Smooth muscle cell (in vitro differentiated cells): ENCODE measurements at regions not wholly inside any gene's neighbourhood (a gene's known extent, or its start where the extent isn't known, plus 50 kb on each side); places are given as distances from the start of the nearest gene placed in this dataset.

Experiments
- DNase-seq: peaks from one replicate; lab custom pipeline; 2025; ENCODE audit not compliant: unreplicated experiment; lab: John Stamatoyannopoulos, UW
- H2AFZ ChIP-seq: fragments of 200-600 bp; sonication (generic); 2 replicates; pipeline ENCODE4 v1.6.0; 2016; ENCODE audit warnings: antibody characterized with exemption, low read depth, mild to moderate bottlenecking
- H3F3A ChIP-seq: fragments of 200-600 bp; sonication (generic); 2 replicates; pipeline ENCODE4 v1.6.0; 2017; ENCODE audit warnings: antibody characterized with exemption, low read depth
- H3K27ac ChIP-seq: fragments of 200-600 bp; sonication (generic); 2 replicates; pipeline ENCODE4 v1.5.1; 2016; ENCODE audit warnings: low read depth, mild to moderate bottlenecking
- H3K27me3 ChIP-seq: fragments of 200-600 bp; sonication (generic); 2 replicates; pipeline ENCODE4 v1.6.1; 2016; ENCODE audit warnings: low read depth, mild to moderate bottlenecking
- H3K36me3 ChIP-seq: fragments of 200-600 bp; sonication (generic); 2 replicates; pipeline ENCODE4 v1.5.1; 2016; ENCODE audit warnings: low read depth
- H3K4me1 ChIP-seq: fragments of 200-600 bp; sonication (generic); 2 replicates; pipeline ENCODE4 v1.5.1; 2016; ENCODE audit warnings: low read depth
- H3K4me2 ChIP-seq: fragments of 200-600 bp; sonication (generic); 2 replicates; pipeline ENCODE4 v1.6.0; 2016; ENCODE audit warnings: mild to moderate bottlenecking
- H3K4me3 ChIP-seq: fragments of 200-600 bp; sonication (generic); 2 replicates; pipeline ENCODE4 v1.5.1; 2016; ENCODE audit warnings: mild to moderate bottlenecking
- H3K79me2 ChIP-seq: fragments of 200-600 bp; sonication (generic); 2 replicates; pipeline ENCODE4 v1.6.0; 2016; ENCODE audit warnings: low read depth, mild to moderate bottlenecking
- H3K9ac ChIP-seq: fragments of 200-600 bp; sonication (generic); 2 replicates; pipeline ENCODE4 v1.6.0; 2016; ENCODE audit warnings: low read depth
- H3K9me3 ChIP-seq: fragments of 200-600 bp; sonication (generic); replicated peaks from 2 replicates; pipeline ENCODE4 v1.5.1; 2016; ENCODE audit warnings: low read depth
- H4K20me1 ChIP-seq: fragments of 200-600 bp; sonication (generic); 2 replicates; pipeline ENCODE4 v1.6.0; 2016; ENCODE audit warnings: low read depth
- WGBS: methylation state at CpG from one replicate; pipeline ENCODE4 v1.1.7; 2016; ENCODE audit warnings: low lambda C conversion rate; 5-methylcytosine and 5-hydroxymethylcytosine counted together
- TF ChIP-seq, protein P1 (sequence below): fragments of 200-600 bp; sonication (generic); IDR thresholded peaks from 2 replicates; pipeline ENCODE4 v1.5.1; 2017; ENCODE audit warnings: borderline replicate concordance, mild to moderate bottlenecking, antibody characterized with exemption; ENCODE audit not compliant: insufficient read depth, poor library complexity, severe bottlenecking

DNA sequence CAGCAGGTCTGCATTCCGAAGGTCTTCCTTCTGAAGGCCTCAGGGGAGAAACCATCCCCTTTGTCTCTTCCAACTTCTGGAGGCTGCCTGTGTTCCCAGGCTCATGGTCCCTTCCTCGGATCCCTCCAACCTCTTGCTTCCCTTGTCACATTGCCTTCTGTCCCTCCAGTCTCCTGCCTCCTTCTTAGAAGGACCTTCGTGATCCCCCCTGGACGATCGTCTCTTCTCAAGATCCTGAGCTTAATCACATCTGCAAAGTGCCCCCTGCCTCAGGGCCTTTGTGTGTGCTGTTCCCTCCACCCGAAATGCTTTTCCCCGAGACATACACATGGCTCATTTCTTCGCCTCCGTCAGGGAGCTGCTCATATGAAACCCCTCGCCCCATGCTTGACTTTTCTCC, 505.8 kb downstream of the SHQ1 start:
- no peak overlapping the region for H2AFZ ChIP-seq

DNA sequence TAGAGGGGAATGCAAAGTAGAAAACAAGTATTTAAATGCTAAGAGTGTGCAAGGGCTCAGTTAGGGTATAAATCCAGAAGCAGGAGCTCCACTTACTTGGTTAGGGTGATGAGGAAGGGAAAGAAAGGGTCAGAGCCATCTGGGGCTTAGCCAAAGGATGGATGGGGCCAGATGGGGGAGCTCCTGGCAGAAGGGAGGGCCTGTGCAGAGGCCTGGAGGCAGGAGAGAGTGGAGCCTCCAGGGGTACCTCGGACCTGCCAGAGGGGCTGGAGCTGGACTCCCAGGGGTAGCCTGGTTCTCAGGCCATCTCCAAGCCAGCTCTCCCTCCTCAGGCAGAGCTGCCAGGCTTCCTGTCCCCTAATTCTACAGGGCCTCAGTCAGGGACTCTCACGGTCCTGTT, 506.3 kb downstream of the SHQ1 start:
- no peaks in the 10 kb centered on the region for H3K36me3 ChIP-seq

More for the DNA sequence above, 505.8 kb downstream of the SHQ1 start:
- H4K20me1 ChIP-seq, result no peaks in the 10 kb centered on the region
- H3K4me3 ChIP-seq, result no peak overlapping the region
- no peak for DNase-seq
- H3K9ac ChIP-seq, result no peak overlapping the region
- no peak overlapping the region for H3K27ac ChIP-seq
- no peaks in the 10 kb centered on the region for H3K79me2 ChIP-seq
- H3K36me3 ChIP-seq, result no peaks in the 10 kb centered on the region
- peaks cover 10% of the 10 kb centered on the region for H3F3A ChIP-seq
- H3K4me1 ChIP-seq, result no peaks in the 10 kb centered on the region
- H3K4me2 ChIP-seq, result no peak overlapping the region
- H3K27me3 ChIP-seq, result no peaks in the 10 kb centered on the region
- WGBS, result 91% methylated on average over 10 of the region's 10 CpGs
- no peaks in the 10 kb centered on the region for H3K9me3 ChIP-seq
- TF ChIP-seq, protein P1, sequence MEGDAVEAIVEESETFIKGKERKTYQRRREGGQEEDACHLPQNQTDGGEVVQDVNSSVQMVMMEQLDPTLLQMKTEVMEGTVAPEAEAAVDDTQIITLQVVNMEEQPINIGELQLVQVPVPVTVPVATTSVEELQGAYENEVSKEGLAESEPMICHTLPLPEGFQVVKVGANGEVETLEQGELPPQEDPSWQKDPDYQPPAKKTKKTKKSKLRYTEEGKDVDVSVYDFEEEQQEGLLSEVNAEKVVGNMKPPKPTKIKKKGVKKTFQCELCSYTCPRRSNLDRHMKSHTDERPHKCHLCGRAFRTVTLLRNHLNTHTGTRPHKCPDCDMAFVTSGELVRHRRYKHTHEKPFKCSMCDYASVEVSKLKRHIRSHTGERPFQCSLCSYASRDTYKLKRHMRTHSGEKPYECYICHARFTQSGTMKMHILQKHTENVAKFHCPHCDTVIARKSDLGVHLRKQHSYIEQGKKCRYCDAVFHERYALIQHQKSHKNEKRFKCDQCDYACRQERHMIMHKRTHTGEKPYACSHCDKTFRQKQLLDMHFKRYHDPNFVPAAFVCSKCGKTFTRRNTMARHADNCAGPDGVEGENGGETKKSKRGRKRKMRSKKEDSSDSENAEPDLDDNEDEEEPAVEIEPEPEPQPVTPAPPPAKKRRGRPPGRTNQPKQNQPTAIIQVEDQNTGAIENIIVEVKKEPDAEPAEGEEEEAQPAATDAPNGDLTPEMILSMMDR, result no peak

GRCh38 chr3:72341380-72341770, 506.9 kb downstream of the SHQ1 start:
- Histone ChIP-seq H3K4me1 (peaks cover 3% of the 10 kb centered on the region), H3K9ac (no peak overlapping the region), H3K27me3 (no peaks in the 10 kb centered on the region), H3F3A (peaks cover 9% of the 10 kb centered on the region), H4K20me1 (no peaks in the 10 kb centered on the region), H3K4me3 (no peak overlapping the region), H3K27ac (no peak overlapping the region), H3K79me2 (no peaks in the 10 kb centered on the region), H2AFZ (no peak overlapping the region), H3K36me3 (no peaks in the 10 kb centered on the region), H3K9me3 (no peaks in the 10 kb centered on the region), H3K4me2 (no peak overlapping the region)
- whole genome bisulfite sequencing, result 95% methylated on average over 5 of the region's 5 CpGs
- TF ChIP-seq, protein P1, result no peak
- DNase-seq, result no peak

More for the DNA sequence above, 506.3 kb downstream of the SHQ1 start:
- Histone ChIP-seq H3K27ac (no peak overlapping the region), H2AFZ (no peak overlapping the region), H3K9me3 (no peaks in the 10 kb centered on the region), H3F3A (peaks cover 10% of the 10 kb centered on the region), H3K4me3 (no peak overlapping the region), H3K9ac (no peak overlapping the region), H3K4me1 (peaks cover 3% of the 10 kb centered on the region), H4K20me1 (no peaks in the 10 kb centered on the region), H3K79me2 (no peaks in the 10 kb centered on the region), H3K4me2 (no peak overlapping the region), H3K27me3 (no peaks in the 10 kb centered on the region)
- TF ChIP-seq, protein P1, result no peak
- DNase-seq, result no peak
- 46% methylated on average over 2 of the region's 2 CpGs for whole genome bisulfite sequencing
